SK-N-SH treated with all-trans-retinoic acid at 6 μM for 48 hours (cell line): ENCODE measurements at regions not wholly inside any gene's neighbourhood (a gene's known extent, or its start where the extent isn't known, plus 50 kb on each side); places are given as distances from the start of the nearest gene placed in this dataset.

Source experiments
- ATAC-seq: fragments of 200-7000 bp; cut with Tn5 transposase; 3 replicates; pipeline ENCODE4 v1.9.1; 2020; ENCODE audit warnings: mild to moderate bottlenecking, moderate library complexity
- ARNTL ChIP-seq: fragments of 450-650 bp; formaldehyde crosslinking; IDR thresholded peaks from 2 replicates; pipeline ENCODE4 v1.5.0; 2020; ENCODE audit warnings: low read depth, mild to moderate bottlenecking, moderate library complexity, borderline replicate concordance
- CREB5 ChIP-seq: fragments of 250-450 bp; sonication (Bioruptor Pico); IDR thresholded peaks from 2 replicates; pipeline ENCODE4 v1.5.1; 2020; ENCODE audit warnings: low read depth, mild to moderate bottlenecking, moderate library complexity
- CSDC2 ChIP-seq: fragments of 250-450 bp; sonication (Bioruptor Pico); IDR thresholded peaks from 2 replicates; pipeline ENCODE4 v1.5.0; 2020; ENCODE audit warnings: mild to moderate bottlenecking, moderate library complexity
- CSRNP3 ChIP-seq: fragments of 250-450 bp; sonication (Bioruptor Pico); IDR thresholded peaks from 2 replicates; pipeline ENCODE4 v1.5.1; 2021; ENCODE audit warnings: mild to moderate bottlenecking, moderate library complexity
- ESRRG ChIP-seq: fragments of 250-450 bp; sonication (Bioruptor Pico); IDR thresholded peaks from 2 replicates; pipeline ENCODE4 v1.6.1; 2021; ENCODE audit warnings: mild to moderate bottlenecking
- GLIS3 ChIP-seq: fragments of 250-450 bp; sonication (Bioruptor Pico); IDR thresholded peaks from 2 replicates; pipeline ENCODE4 v1.5.0; 2020; ENCODE audit warnings: mild to moderate bottlenecking, moderate library complexity
- ISL1 ChIP-seq: fragments of 250-450 bp; sonication (Bioruptor Pico); IDR thresholded peaks from 2 replicates; pipeline ENCODE4 v2.1.2; 2022; ENCODE audit warnings: mild to moderate bottlenecking, moderate library complexity
- OSR1 ChIP-seq: fragments of 250-450 bp; sonication (Bioruptor Pico); IDR thresholded peaks from 2 replicates; pipeline ENCODE4 v1.8.0; 2022; ENCODE audit warnings: moderate library complexity, mild to moderate bottlenecking, inconsistent platforms
- PATZ1 ChIP-seq: fragments of 250-450 bp; sonication (Bioruptor Pico); IDR thresholded peaks from 2 replicates; pipeline ENCODE4 v1.8.0; 2020; ENCODE audit warnings: mild to moderate bottlenecking, moderate library complexity, borderline replicate concordance
- POU6F1 ChIP-seq: fragments of 250-450 bp; sonication (Bioruptor Pico); IDR thresholded peaks from 2 replicates; pipeline ENCODE4 v1.8.0; 2021; ENCODE audit warnings: low read depth, mild to moderate bottlenecking, moderate library complexity, borderline replicate concordance
- RARB ChIP-seq: fragments of 250-450 bp; sonication (Bioruptor Pico); IDR thresholded peaks from 2 replicates; pipeline ENCODE4 v1.8.0; 2021; ENCODE audit warnings: mild to moderate bottlenecking, moderate library complexity
- SNAI2 ChIP-seq: fragments of 250-450 bp; sonication (Bioruptor Pico); IDR thresholded peaks from 2 replicates; pipeline ENCODE4 v1.5.0; 2020; ENCODE audit warnings: mild to moderate bottlenecking, moderate library complexity
- TCF4 ChIP-seq: fragments of 250-450 bp; sonication (Bioruptor Pico); IDR thresholded peaks from 2 replicates; pipeline ENCODE4 v1.8.0; 2021; ENCODE audit warnings: mild to moderate bottlenecking, moderate library complexity, borderline replicate concordance
- TOX ChIP-seq: fragments of 250-450 bp; sonication (Bioruptor Pico); IDR thresholded peaks from 2 replicates; pipeline ENCODE4 v1.8.0; 2021; ENCODE audit warnings: mild to moderate bottlenecking, moderate library complexity, borderline replicate concordance
- TSHZ2 ChIP-seq: fragments of 250-450 bp; sonication (Bioruptor Pico); IDR thresholded peaks from 2 replicates; pipeline ENCODE4 v1.5.0; 2020; ENCODE audit warnings: mild to moderate bottlenecking, moderate library complexity
- ZC3H10 ChIP-seq: fragments of 250-450 bp; sonication (Bioruptor Pico); IDR thresholded peaks from 2 replicates; pipeline ENCODE4 v1.5.1; 2021; ENCODE audit warnings: mild to moderate bottlenecking, moderate library complexity
- ZFP30 ChIP-seq: fragments of 450-650 bp; formaldehyde crosslinking; IDR thresholded peaks from 2 replicates; pipeline ENCODE4 v1.5.0; 2022; ENCODE audit warnings: mild to moderate bottlenecking, moderate library complexity
- ZNF565 ChIP-seq: fragments of 450-650 bp; formaldehyde crosslinking; conservative IDR thresholded peaks from 2 replicates; pipeline ENCODE4 v1.5.0; 2020; ENCODE audit warnings: low read depth, mild to moderate bottlenecking, moderate library complexity
- ZNF70 ChIP-seq: fragments of 450-650 bp; formaldehyde crosslinking; IDR thresholded peaks from 2 replicates; pipeline ENCODE4 v1.5.0; 2020; ENCODE audit warnings: mild to moderate bottlenecking, moderate library complexity
- ZNF8 ChIP-seq: fragments of 450-650 bp; formaldehyde crosslinking; IDR thresholded peaks from 2 replicates; pipeline ENCODE4 v1.5.0; 2020; ENCODE audit warnings: mild to moderate bottlenecking, moderate library complexity

GRCh38 chrX:20369468-20369867 lies 102.8 kb upstream of the RPS6KA3 start (continued):
- TF ChIP-seq CSDC2 (CRISPR knock-in tag) (no peak), TOX (CRISPR knock-in tag) (no peak), ZC3H10 (CRISPR knock-in tag) (no peak), POU6F1 (CRISPR knock-in tag) (no peak), GLIS3 (CRISPR knock-in tag) (no peak), RARB (no peak)
- TF ChIP-seq, all 23 proteins: peak for 0

- ATAC-seq = no peak
- TF ChIP-seq GLIS3 (CRISPR knock-in tag) (no peak), CSDC2 (CRISPR knock-in tag) (no peak), ZNF70 (CRISPR knock-in tag) (no peak), TOX (CRISPR knock-in tag) (no peak), CREB5 (CRISPR knock-in tag) (no peak), POU6F1 (CRISPR knock-in tag) (no peak), OSR1 (CRISPR knock-in tag) (no peak), ESRRG (CRISPR knock-in tag) (no peak), ISL1 (no peak), TCF4 (CRISPR knock-in tag) (no peak), ZNF8 (no peak)
Measured at GRCh38 chrX:20364238-20364637, 97.5 kb upstream of the RPS6KA3 start.

GRCh38 chrX:20363275-20363674 lies 96.6 kb upstream of the RPS6KA3 start:
- no peak for ATAC-seq

More at GRCh38 chrX:20363275-20363674, 96.6 kb upstream of the RPS6KA3 start:
- TF ChIP-seq ARNTL = no peak
- no peak for TF ChIP-seq ZNF70 (CRISPR knock-in tag)
- TF ChIP-seq TCF4 (CRISPR knock-in tag) = no peak
- TF ChIP-seq TOX (CRISPR knock-in tag) = no peak
- no peak for TF ChIP-seq ZC3H10 (CRISPR knock-in tag)
- TF ChIP-seq ESRRG (CRISPR knock-in tag) = no peak
- TF ChIP-seq ZNF8 = no peak
- TF ChIP-seq CSRNP3 (CRISPR knock-in tag) = no peak
- no peak for TF ChIP-seq CREB5 (CRISPR knock-in tag)
- TF ChIP-seq POU6F1 (CRISPR knock-in tag) = no peak
- no peak for TF ChIP-seq TSHZ2 (CRISPR knock-in tag)
- no peak for TF ChIP-seq ISL1
- no peak for TF ChIP-seq GLIS3 (CRISPR knock-in tag)
- TF ChIP-seq SNAI2 = no peak
- TF ChIP-seq ZFP30 (CRISPR knock-in tag) = no peak
- TF ChIP-seq PATZ1 = no peak
- TF ChIP-seq OSR1 (CRISPR knock-in tag) = no peak
- no peak for TF ChIP-seq RARB
- no peak for TF ChIP-seq ZNF565 (CRISPR knock-in tag)
- TF ChIP-seq CSDC2 (CRISPR knock-in tag) = no peak
